GM21528 (cell line): ENCODE measurements at regions not wholly inside any gene's neighbourhood (a gene's known extent, or its start where the extent isn't known, plus 50 kb on each side); places are given as distances from the start of the nearest gene placed in this dataset.

Source experiments
- ATAC-seq: cut with Tn5 transposase; IDR thresholded peaks from one replicate; pipeline ENCODE4 v1.9.1; 2021; ENCODE audit warnings: mild to moderate bottlenecking, moderate library complexity; ENCODE audit not compliant: unreplicated experiment, low FRiP score

GRCh38 chr12:126369487-126370463 lies 1304.5 kb downstream of the AACS start:
- no peak for ATAC-seq

GRCh38 chr12:126383506-126383905 lies 1318.3 kb downstream of the AACS start:
- no peak for ATAC-seq

- no peak for ATAC-seq
These were observed 1318.9 kb downstream of the AACS start for GRCh38 chr12:126384026-126384564.

GRCh38 chr12:126385785-126386184 lies 1320.5 kb downstream of the AACS start:
- ATAC-seq, result no peak

GRCh38 chr12:126389220-126389841 lies 1324.1 kb downstream of the AACS start:
- no peak for ATAC-seq

- ATAC-seq, result no peak
These were observed 1324.7 kb downstream of the AACS start for GRCh38 chr12:126389961-126390360.

- ATAC-seq, result no peak
These were observed 1325.8 kb downstream of the AACS start for GRCh38 chr12:126390969-126391566.

GRCh38 chr12:126396536-126396935 lies 1331.3 kb downstream of the AACS start:
- ATAC-seq, result no peak

GRCh38 chr12:126397071-126397581 lies 1331.9 kb downstream of the AACS start:
- no peak for ATAC-seq

GRCh38 chr12:126397660-126398059 lies 1332.4 kb downstream of the AACS start:
- no peak for ATAC-seq

GRCh38 chr12:126400831-126401230 lies 1335.6 kb downstream of the AACS start:
- no peak for ATAC-seq

- no peak for ATAC-seq
These were observed 1339.2 kb downstream of the AACS start for GRCh38 chr12:126404293-126404881.

GRCh38 chr12:126418400-126418799 lies 1353.2 kb downstream of the AACS start:
- no peak for ATAC-seq

- no peak for ATAC-seq
These were observed 1353.9 kb downstream of the AACS start for GRCh38 chr12:126419131-126419530.

GRCh38 chr12:126424696-126425095 lies 1359.5 kb downstream of the AACS start:
- ATAC-seq, result no peak

GRCh38 chr12:126425264-126425663 lies 1360.0 kb downstream of the AACS start:
- no peak for ATAC-seq

GRCh38 chr12:126428769-126429168 lies 1363.5 kb downstream of the AACS start:
- no peak for ATAC-seq

- no peak for ATAC-seq
These were observed 1365.7 kb downstream of the AACS start for GRCh38 chr12:126430921-126431320.

- no peak for ATAC-seq
These were observed 1366.5 kb downstream of the AACS start for GRCh38 chr12:126431767-126432166.

- no peak for ATAC-seq
These were observed 1367.5 kb downstream of the AACS start for GRCh38 chr12:126432780-126433179.
